GM21447 (cell line): ENCODE measurements at regions not wholly inside any gene's neighbourhood (a gene's known extent, or its start where the extent isn't known, plus 50 kb on each side); places are given as distances from the start of the nearest gene placed in this dataset.
"Not testable (repeated sequence)": the region's sequence is repeated elsewhere in the genome, so short reads cannot be mapped to it uniquely, and the experiment has no call there.

Experiments used
- ATAC-seq: cut with Tn5 transposase; IDR thresholded peaks from one replicate; pipeline ENCODE4 v1.9.1; 2021; ENCODE audit not compliant: unreplicated experiment

GRCh38 chr2:22037274-22037673 lies 913.5 kb downstream of the TDRD15 start:
- ATAC-seq = no peak

- no peak for ATAC-seq
Observed at GRCh38 chr2:22043784-22044183, 920.0 kb downstream of the TDRD15 start.

- ATAC-seq = no peak
Observed at GRCh38 chr2:22055784-22056620, 932.2 kb downstream of the TDRD15 start.

- no peak for ATAC-seq
Observed at GRCh38 chr2:22056621-22057132, 932.9 kb downstream of the TDRD15 start.

- ATAC-seq = no peak
Observed at GRCh38 chr2:22062679-22063078, 938.9 kb downstream of the TDRD15 start.

GRCh38 chr2:22076454-22076853 lies 952.7 kb downstream of the TDRD15 start:
- no peak for ATAC-seq

GRCh38 chr2:22078701-22079100 lies 954.9 kb downstream of the TDRD15 start:
- ATAC-seq = no peak

GRCh38 chr2:22079583-22079982 lies 955.8 kb downstream of the TDRD15 start:
- no peak for ATAC-seq

GRCh38 chr2:22086726-22087125 lies 963.0 kb downstream of the TDRD15 start:
- ATAC-seq = no peak

GRCh38 chr2:22103617-22104016 lies 979.8 kb downstream of the TDRD15 start:
- ATAC-seq = not testable (repeated sequence)

GRCh38 chr2:22110244-22110651 lies 986.5 kb downstream of the TDRD15 start:
- no peak for ATAC-seq

- no peak for ATAC-seq
Observed at GRCh38 chr2:22124003-22124402, 1000.2 kb downstream of the TDRD15 start.

- no peak for ATAC-seq
Observed at GRCh38 chr2:22126106-22126505, 1002.3 kb downstream of the TDRD15 start.

- ATAC-seq = no peak
Observed at GRCh38 chr2:22126978-22127377, 1003.2 kb downstream of the TDRD15 start.

GRCh38 chr2:22134421-22134820 lies 1010.7 kb downstream of the TDRD15 start:
- ATAC-seq = no peak

GRCh38 chr2:22136446-22136845 lies 1012.7 kb downstream of the TDRD15 start:
- ATAC-seq = no peak

GRCh38 chr2:22143840-22144239 lies 1020.1 kb downstream of the TDRD15 start:
- ATAC-seq = no peak

- ATAC-seq = no peak
Observed at GRCh38 chr2:22153931-22154613, 1030.3 kb downstream of the TDRD15 start.

- ATAC-seq = not testable (repeated sequence)
Observed at GRCh38 chr2:22156661-22157060, 1032.9 kb downstream of the TDRD15 start.

GRCh38 chr2:22167256-22167655 lies 1043.5 kb downstream of the TDRD15 start:
- ATAC-seq = no peak

- ATAC-seq = no peak
Observed at GRCh38 chr2:22175003-22175402, 1051.2 kb downstream of the TDRD15 start.

- no peak for ATAC-seq
Observed at GRCh38 chr2:22185251-22185650, 1061.5 kb downstream of the TDRD15 start.
